ENCODE measurements at regions not wholly inside any gene's neighbourhood (a gene's known extent, or its start where the extent isn't known, plus 50 kb on each side); places are given as distances from the start of the nearest gene placed in this dataset.

DNA sequence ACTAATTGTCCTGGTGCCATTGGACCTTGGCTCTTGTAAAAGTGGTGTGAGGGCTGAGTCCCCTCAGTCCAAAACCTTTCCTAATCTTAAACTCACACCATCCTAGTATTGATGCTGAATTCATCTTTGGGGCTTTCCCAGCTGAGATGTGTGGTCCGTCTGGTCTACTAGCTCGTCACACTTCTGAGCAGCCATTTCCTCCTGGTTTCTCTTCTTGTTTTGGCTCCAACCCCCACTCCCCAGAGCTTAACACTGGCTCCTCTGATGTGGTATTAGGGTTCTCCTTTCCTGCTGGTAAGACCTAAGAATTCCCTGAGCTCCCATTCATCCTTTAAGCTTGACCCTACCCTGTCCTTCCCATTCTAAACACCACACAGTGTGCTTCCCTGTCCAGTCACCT, 900.6 kb downstream of the VRK1 start:
- H3K27me3 Mint-ChIP-seq (ENCODE audit: low read depth, unreplicated experiment), result peaks cover 20% of the 10 kb centered on the region
- Histone ChIP-seq H4K20me1 (ENCODE audit: insufficient read depth, low read length) (no peaks in the 10 kb centered on the region), H3K79me2 (ENCODE audit: insufficient read depth, low read length) (no peaks in the 10 kb centered on the region), H3K4me1 (ENCODE audit: insufficient read depth, low read length) (no peaks in the 10 kb centered on the region), H3K27me3 (ENCODE audit: insufficient read depth, low read length) (no peaks in the 10 kb centered on the region), H3K4me2 (ENCODE audit: low read length) (no peak overlapping the region), H3K36me3 (ENCODE audit: insufficient read depth, low read length) (no peaks in the 10 kb centered on the region), H3K27ac (ENCODE audit: low read depth, low read length) (no peak overlapping the region), H3K4me3 (ENCODE audit: insufficient read depth, low read depth, low read length) (no peak overlapping the region), H3K9me3 (ENCODE audit: insufficient read depth, low read depth, low read length) (no peaks in the 10 kb centered on the region), H2AFZ (ENCODE audit: low read depth, low read length) (no peak overlapping the region), H3K9ac (ENCODE audit: low read length) (no peak overlapping the region)
- DNase-seq (ENCODE audit: low read depth) (no peak), FAIRE-seq (no peak)
- TF ChIP-seq EZH2 (IDR thresholded peaks at IDR 0.05; ENCODE audit: insufficient read depth, low read length), result no peak
- TF ChIP-seq, protein P1, sequence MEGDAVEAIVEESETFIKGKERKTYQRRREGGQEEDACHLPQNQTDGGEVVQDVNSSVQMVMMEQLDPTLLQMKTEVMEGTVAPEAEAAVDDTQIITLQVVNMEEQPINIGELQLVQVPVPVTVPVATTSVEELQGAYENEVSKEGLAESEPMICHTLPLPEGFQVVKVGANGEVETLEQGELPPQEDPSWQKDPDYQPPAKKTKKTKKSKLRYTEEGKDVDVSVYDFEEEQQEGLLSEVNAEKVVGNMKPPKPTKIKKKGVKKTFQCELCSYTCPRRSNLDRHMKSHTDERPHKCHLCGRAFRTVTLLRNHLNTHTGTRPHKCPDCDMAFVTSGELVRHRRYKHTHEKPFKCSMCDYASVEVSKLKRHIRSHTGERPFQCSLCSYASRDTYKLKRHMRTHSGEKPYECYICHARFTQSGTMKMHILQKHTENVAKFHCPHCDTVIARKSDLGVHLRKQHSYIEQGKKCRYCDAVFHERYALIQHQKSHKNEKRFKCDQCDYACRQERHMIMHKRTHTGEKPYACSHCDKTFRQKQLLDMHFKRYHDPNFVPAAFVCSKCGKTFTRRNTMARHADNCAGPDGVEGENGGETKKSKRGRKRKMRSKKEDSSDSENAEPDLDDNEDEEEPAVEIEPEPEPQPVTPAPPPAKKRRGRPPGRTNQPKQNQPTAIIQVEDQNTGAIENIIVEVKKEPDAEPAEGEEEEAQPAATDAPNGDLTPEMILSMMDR (IDR thresholded peaks at IDR 0.05; ENCODE audit: insufficient read depth, low read depth, low read length), result no peak
- no peak overlapping the region for H3K27ac Mint-ChIP-seq (ENCODE audit: unreplicated experiment)
- H3K36me3 Mint-ChIP-seq (ENCODE audit: low read depth, unreplicated experiment), result no peaks in the 10 kb centered on the region
- H3K4me1 Mint-ChIP-seq (ENCODE audit: low read depth, unreplicated experiment), result no peaks in the 10 kb centered on the region
- H3K4me3 Mint-ChIP-seq (ENCODE audit: unreplicated experiment), result no peak overlapping the region
- H3K9me3 Mint-ChIP-seq (ENCODE audit: unreplicated experiment), result peaks cover 7% of the 10 kb centered on the region

DNA sequence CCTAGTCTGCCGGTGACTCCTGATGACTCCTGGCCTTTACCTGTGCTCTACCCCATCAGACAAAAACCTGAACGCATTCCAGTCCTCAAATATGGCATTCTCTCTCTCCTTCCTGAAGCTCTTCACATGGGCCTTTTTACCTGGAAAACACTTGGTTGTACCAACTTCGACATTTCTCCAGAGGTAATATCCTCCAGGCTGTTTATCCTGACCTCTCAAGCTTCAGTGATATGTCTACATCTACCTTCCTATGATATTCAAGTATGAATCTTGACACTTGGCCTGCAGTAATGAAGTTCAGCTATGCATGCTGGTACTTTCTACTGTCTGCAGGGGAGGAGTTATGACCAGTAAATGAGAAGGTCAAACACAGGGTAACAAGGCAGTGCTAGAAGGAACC, 901.8 kb downstream of the VRK1 start:
- Histone ChIP-seq H2AFZ (ENCODE audit: low read depth, low read length) (no peak overlapping the region), H3K4me1 (ENCODE audit: insufficient read depth, low read length) (no peaks in the 10 kb centered on the region), H3K9me3 (ENCODE audit: insufficient read depth, low read depth, low read length) (no peaks in the 10 kb centered on the region), H3K4me2 (ENCODE audit: low read length) (no peak overlapping the region), H3K36me3 (ENCODE audit: insufficient read depth, low read length) (no peaks in the 10 kb centered on the region), H3K27ac (ENCODE audit: low read depth, low read length) (no peak overlapping the region), H4K20me1 (ENCODE audit: insufficient read depth, low read length) (no peaks in the 10 kb centered on the region), H3K27me3 (ENCODE audit: insufficient read depth, low read length) (no peaks in the 10 kb centered on the region), H3K4me3 (ENCODE audit: insufficient read depth, low read depth, low read length) (no peak overlapping the region), H3K9ac (ENCODE audit: low read length) (no peak overlapping the region), H3K79me2 (ENCODE audit: insufficient read depth, low read length) (no peaks in the 10 kb centered on the region)
- H3K4me1 Mint-ChIP-seq (ENCODE audit: low read depth, unreplicated experiment), result no peaks in the 10 kb centered on the region
- H3K27me3 Mint-ChIP-seq (ENCODE audit: low read depth, unreplicated experiment), result peaks cover 12% of the 10 kb centered on the region
- H3K9me3 Mint-ChIP-seq (ENCODE audit: unreplicated experiment), result peaks cover 7% of the 10 kb centered on the region
- FAIRE-seq, result no peak
- H3K27ac Mint-ChIP-seq (ENCODE audit: unreplicated experiment), result no peak overlapping the region
- no peak for DNase-seq (ENCODE audit: low read depth)
- no peak overlapping the region for H3K4me3 Mint-ChIP-seq (ENCODE audit: unreplicated experiment)
- TF ChIP-seq EZH2 (IDR thresholded peaks at IDR 0.05; ENCODE audit: insufficient read depth, low read length), result no peak
- TF ChIP-seq, protein P1 (IDR thresholded peaks at IDR 0.05; ENCODE audit: insufficient read depth, low read depth, low read length), result no peak
- no peaks in the 10 kb centered on the region for H3K36me3 Mint-ChIP-seq (ENCODE audit: low read depth, unreplicated experiment)

DNA sequence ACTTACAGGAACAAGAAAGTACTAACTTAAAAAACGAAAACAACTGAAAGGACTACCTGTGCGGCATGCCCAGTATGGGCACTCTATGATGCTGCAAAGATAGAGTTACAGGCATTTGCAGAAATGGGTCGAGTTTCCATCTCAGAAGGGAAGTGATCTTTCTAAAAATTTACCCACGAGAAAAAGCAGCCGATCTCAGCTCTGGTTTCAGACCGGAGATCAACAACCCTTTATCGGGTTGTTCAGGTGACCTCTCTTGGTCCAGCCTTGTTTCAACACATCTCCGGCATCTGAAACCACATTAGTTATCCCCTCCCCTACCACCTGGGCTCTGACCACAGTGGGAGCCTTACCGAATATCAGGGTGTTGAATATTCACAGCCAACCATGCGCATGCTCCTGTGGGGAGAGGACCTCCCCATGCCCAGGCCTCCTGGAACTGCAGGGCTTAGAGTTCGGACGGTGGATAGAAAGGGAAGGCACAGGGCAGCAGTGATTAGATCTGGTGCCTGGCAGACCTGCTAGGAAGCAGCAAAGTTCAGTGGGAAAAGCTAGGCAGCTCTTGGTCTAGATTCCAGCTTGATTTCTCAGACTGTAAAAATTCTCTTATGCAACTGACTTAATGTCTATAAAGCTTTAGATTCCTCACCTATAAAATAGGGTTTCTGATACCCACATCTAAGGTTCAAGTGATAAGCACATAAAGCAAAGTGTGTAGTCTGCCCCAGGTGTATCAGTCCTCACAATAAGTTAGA, 906.0 kb downstream of the VRK1 start:
- Mint-ChIP-seq H3K4me1 (ENCODE audit: low read depth, unreplicated experiment) (no peaks in the 10 kb centered on the region), H3K9me3 (ENCODE audit: unreplicated experiment) (peaks cover 4% of the 10 kb centered on the region), H3K27me3 (ENCODE audit: low read depth, unreplicated experiment) (no peaks in the 10 kb centered on the region), H3K4me3 (ENCODE audit: unreplicated experiment) (no peak overlapping the region), H3K36me3 (ENCODE audit: low read depth, unreplicated experiment) (no peaks in the 10 kb centered on the region), H3K27ac (ENCODE audit: unreplicated experiment) (no peak overlapping the region)
- H3K4me2 ChIP-seq (ENCODE audit: low read length), result no peak overlapping the region
- no peak overlapping the region for H2AFZ ChIP-seq (ENCODE audit: low read depth, low read length)
- no peaks in the 10 kb centered on the region for H3K27me3 ChIP-seq (ENCODE audit: insufficient read depth, low read length)
- no peak overlapping the region for H3K9ac ChIP-seq (ENCODE audit: low read length)
- FAIRE-seq (no peak), DNase-seq (ENCODE audit: low read depth) (no peak)
- no peaks in the 10 kb centered on the region for H3K36me3 ChIP-seq (ENCODE audit: insufficient read depth, low read length)
- H3K4me1 ChIP-seq (ENCODE audit: insufficient read depth, low read length), result no peaks in the 10 kb centered on the region
- no peaks in the 10 kb centered on the region for H4K20me1 ChIP-seq (ENCODE audit: insufficient read depth, low read length)
- no peak for TF ChIP-seq EZH2 (IDR thresholded peaks at IDR 0.05; ENCODE audit: insufficient read depth, low read length)
- TF ChIP-seq, protein P1 (IDR thresholded peaks at IDR 0.05; ENCODE audit: insufficient read depth, low read depth, low read length), result no peak
- H3K79me2 ChIP-seq (ENCODE audit: insufficient read depth, low read length), result no peaks in the 10 kb centered on the region
- H3K4me3 ChIP-seq (ENCODE audit: insufficient read depth, low read depth, low read length), result no peak overlapping the region
- H3K9me3 ChIP-seq (ENCODE audit: insufficient read depth, low read depth, low read length), result no peaks in the 10 kb centered on the region
- no peak overlapping the region for H3K27ac ChIP-seq (ENCODE audit: low read depth, low read length)

Measured in astrocyte (in vitro differentiated cells and primary cell).